DND-41 (cell line): ENCODE measurements at regions not wholly inside any gene's neighbourhood (a gene's known extent, or its start where the extent isn't known, plus 50 kb on each side); places are given as distances from the start of the nearest gene placed in this dataset.

ENCODE experiments used
- ATAC-seq: fragments of 200-7000 bp; cut with Tn5 transposase; 3 replicates; pipeline ENCODE4 v1.9.1; 2021; ENCODE audit warnings: low read depth; ENCODE audit not compliant: insufficient read depth
- DNase-seq: peaks from one replicate; pipeline ENCODE4 v3.0.0-alpha.2; 2020
- H2AFZ ChIP-seq: 2 replicates; pipeline ENCODE4 v1.6.0; 2012; ENCODE audit warnings: low read depth, low read length
- H3K27ac ChIP-seq: 2 replicates; pipeline ENCODE4 v1.5.1; 2012; ENCODE audit warnings: low read length, inconsistent platforms
- H3K27me3 ChIP-seq: fragments of 200-600 bp; sonication (generic); 2 replicates; pipeline ENCODE4 v1.6.0; 2012; ENCODE audit warnings: low read length, mild to moderate bottlenecking, inconsistent platforms; ENCODE audit not compliant: insufficient read depth, poor library complexity
- H3K36me3 ChIP-seq: 2 replicates; pipeline ENCODE4 v1.5.1; 2012; ENCODE audit warnings: low read length, inconsistent platforms; ENCODE audit not compliant: insufficient read depth
- H3K4me1 ChIP-seq: 2 replicates; pipeline ENCODE4 v1.5.1; 2012; ENCODE audit warnings: mild to moderate bottlenecking, low read length; ENCODE audit not compliant: insufficient read depth
- H3K4me2 ChIP-seq: 2 replicates; pipeline ENCODE4 v1.6.0; 2012; ENCODE audit warnings: mild to moderate bottlenecking, moderate library complexity, low read length, inconsistent platforms; ENCODE audit not compliant: insufficient read depth
- H3K4me3 ChIP-seq, 2 experiments: fragments of 200-600 bp in 1 of 2; shearing (Covaris generic) in 1 of 2; 2 replicates each; pipeline ENCODE4 v1.5.1; 2012 to 2016; ENCODE audit warnings: inconsistent platforms in 2 of 2, low read length in 2 of 2, mild to moderate bottlenecking in 2 of 2, low read depth in 1 of 2, moderate library complexity in 1 of 2
- H3K79me2 ChIP-seq: 2 replicates; pipeline ENCODE4 v1.6.0; 2012; ENCODE audit warnings: low read length, inconsistent platforms; ENCODE audit not compliant: insufficient read depth
- H3K9ac ChIP-seq: 2 replicates; pipeline ENCODE4 v1.6.0; 2012; ENCODE audit warnings: low read depth, mild to moderate bottlenecking, inconsistent platforms, low read length, moderate library complexity
- H3K9me3 ChIP-seq: 2 replicates; pipeline ENCODE4 v1.5.1; 2012; ENCODE audit warnings: low read length, moderate library complexity, mild to moderate bottlenecking, inconsistent platforms; ENCODE audit not compliant: insufficient read depth, severe bottlenecking
- H4K20me1 ChIP-seq: 2 replicates; pipeline ENCODE4 v1.6.0; 2012; ENCODE audit warnings: low read length; ENCODE audit not compliant: insufficient read depth
- CTCF ChIP-seq: IDR thresholded peaks from 2 replicates; pipeline ENCODE4 v1.5.1; 2012; ENCODE audit warnings: borderline replicate concordance, low read length, moderate library complexity, mild to moderate bottlenecking; ENCODE audit not compliant: poor library complexity, severe bottlenecking; ENCODE audit errors: extremely low read depth
- EZH2 ChIP-seq: IDR thresholded peaks from 3 replicates; pipeline ENCODE4 v1.6.1; 2012; ENCODE audit warnings: borderline replicate concordance, low read depth, mild to moderate bottlenecking, moderate library complexity, low read length, inconsistent platforms; ENCODE audit not compliant: severe bottlenecking

DNA sequence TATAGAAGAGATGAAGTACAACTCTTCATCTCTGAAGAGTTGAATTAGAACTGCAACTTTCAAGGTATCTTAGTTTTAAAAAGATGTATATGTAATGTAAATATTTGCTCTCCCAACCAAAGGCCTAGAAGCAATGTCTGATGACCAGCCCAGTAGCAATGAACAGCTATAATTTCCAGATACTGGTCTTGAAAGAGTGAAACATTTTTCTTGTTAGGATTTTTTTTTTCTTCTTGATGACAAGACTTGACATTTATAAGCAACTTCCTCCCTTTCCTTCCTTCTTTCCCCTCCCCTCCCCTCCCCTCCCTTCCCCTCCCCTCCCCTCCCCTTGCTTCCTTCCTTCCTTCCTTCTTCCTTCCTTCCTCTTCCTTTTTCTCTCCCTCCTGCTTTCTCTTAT is 423.4 kb downstream of the ZIC1 start:
- no peak overlapping the region for H3K9ac ChIP-seq
- no peak overlapping the region for H3K27ac ChIP-seq
- H3K36me3 ChIP-seq: no peaks in the 10 kb centered on the region
- H3K4me3 ChIP-seq: no peak overlapping the region
- no peaks in the 10 kb centered on the region for H4K20me1 ChIP-seq
- H3K9me3 ChIP-seq: no peaks in the 10 kb centered on the region
- H3K79me2 ChIP-seq: no peaks in the 10 kb centered on the region
- H3K4me1 ChIP-seq: no peaks in the 10 kb centered on the region
- no peak for ATAC-seq
- no peak overlapping the region for H2AFZ ChIP-seq
- no peaks in the 10 kb centered on the region for H3K27me3 ChIP-seq
- no peak for TF ChIP-seq CTCF
- no peak for TF ChIP-seq EZH2
- no peak overlapping the region for H3K4me2 ChIP-seq
- DNase-seq: no peak

DNA sequence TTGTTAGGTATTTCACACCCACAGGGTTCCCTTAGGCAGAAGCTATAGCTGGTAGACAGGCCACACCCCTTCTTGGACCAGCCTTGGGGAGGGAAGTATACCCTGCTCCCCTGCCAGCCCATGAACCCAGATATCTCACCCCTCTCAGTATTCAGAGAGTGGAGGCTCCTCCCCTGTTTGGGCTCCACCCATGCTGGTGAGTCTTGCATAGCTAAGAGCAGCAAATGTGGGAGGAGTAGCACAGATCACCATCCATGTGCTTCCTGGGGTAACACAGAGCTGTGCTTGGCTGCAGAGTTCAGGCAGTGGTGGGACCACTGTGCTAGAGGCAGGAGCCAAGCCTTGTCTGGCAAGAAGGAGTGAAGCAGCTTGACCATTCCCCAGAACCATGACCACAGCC is 427.2 kb downstream of the ZIC1 start:
- Histone ChIP-seq H3K79me2 (no peaks in the 10 kb centered on the region), H3K9ac (no peak overlapping the region), H3K36me3 (no peaks in the 10 kb centered on the region), H3K27me3 (no peaks in the 10 kb centered on the region), H3K4me3 (no peak overlapping the region), H3K27ac (no peak overlapping the region), H2AFZ (no peak overlapping the region), H4K20me1 (no peaks in the 10 kb centered on the region), H3K4me2 (no peak overlapping the region), H3K4me1 (no peaks in the 10 kb centered on the region), H3K9me3 (no peaks in the 10 kb centered on the region)
- DNase-seq (no peak), ATAC-seq (no peak)
- no peak for TF ChIP-seq CTCF
- TF ChIP-seq EZH2: no peak

- no peak overlapping the region for H3K9ac ChIP-seq
- no peak overlapping the region for H3K4me2 ChIP-seq
- no peak overlapping the region for H2AFZ ChIP-seq
- no peaks in the 10 kb centered on the region for H3K4me1 ChIP-seq
- no peaks in the 10 kb centered on the region for H3K9me3 ChIP-seq
- H4K20me1 ChIP-seq: no peaks in the 10 kb centered on the region
- TF ChIP-seq CTCF (peak; percentile 7), EZH2 (no peak)
- no peak for ATAC-seq
- H3K4me3 ChIP-seq: no peak overlapping the region
- H3K36me3 ChIP-seq: no peaks in the 10 kb centered on the region
- no peaks in the 10 kb centered on the region for H3K27me3 ChIP-seq
- no peaks in the 10 kb centered on the region for H3K79me2 ChIP-seq
- no peak for DNase-seq
- no peak overlapping the region for H3K27ac ChIP-seq
Observed at GRCh38 chr3:147838652-147839051, 429.5 kb downstream of the ZIC1 start.

GRCh38 chr3:147843331-147843730 is 434.2 kb downstream of the ZIC1 start:
- H4K20me1 ChIP-seq: no peaks in the 10 kb centered on the region
- H3K27ac ChIP-seq: no peak overlapping the region
- H2AFZ ChIP-seq: no peak overlapping the region
- no peak for TF ChIP-seq EZH2
- TF ChIP-seq CTCF: no peak
- no peak overlapping the region for H3K4me3 ChIP-seq
- H3K36me3 ChIP-seq: no peaks in the 10 kb centered on the region
- DNase-seq: no peak
- no peaks in the 10 kb centered on the region for H3K4me1 ChIP-seq
- no peak overlapping the region for H3K9ac ChIP-seq
- no peaks in the 10 kb centered on the region for H3K9me3 ChIP-seq
- H3K4me2 ChIP-seq: no peak overlapping the region
- no peaks in the 10 kb centered on the region for H3K79me2 ChIP-seq
- H3K27me3 ChIP-seq: no peaks in the 10 kb centered on the region
- ATAC-seq: no peak
